GM21528 (cell line): ENCODE measurements at regions not wholly inside any gene's neighbourhood (a gene's known extent, or its start where the extent isn't known, plus 50 kb on each side); places are given as distances from the start of the nearest gene placed in this dataset.
"Not testable (repeated sequence)": the region's sequence is repeated elsewhere in the genome, so short reads cannot be mapped to it uniquely, and the experiment has no call there.

Experiments used
- ATAC-seq: cut with Tn5 transposase; IDR thresholded peaks from one replicate; pipeline ENCODE4 v1.9.1; 2021; ENCODE audit warnings: mild to moderate bottlenecking, moderate library complexity; ENCODE audit not compliant: unreplicated experiment, low FRiP score

- ATAC-seq: no peak
Observed at GRCh38 chrX:63581906-63582305, 203.1 kb downstream of the ARHGEF9 start.

GRCh38 chrX:63581398-63581797, 203.6 kb downstream of the ARHGEF9 start:
- no peak for ATAC-seq

GRCh38 chrX:63576533-63576932, 208.5 kb downstream of the ARHGEF9 start:
- no peak for ATAC-seq

GRCh38 chrX:63575700-63576099, 209.3 kb downstream of the ARHGEF9 start:
- not testable (repeated sequence) for ATAC-seq

- no peak for ATAC-seq
Observed at GRCh38 chrX:63566856-63567255, 215.7 kb upstream of the SPIN4 start.

GRCh38 chrX:63561425-63561824, 210.3 kb upstream of the SPIN4 start:
- ATAC-seq: no peak

GRCh38 chrX:63560601-63561218, 209.6 kb upstream of the SPIN4 start:
- ATAC-seq: peak; percentile 100

- no peak for ATAC-seq
Observed at GRCh38 chrX:63551856-63552255, 200.7 kb upstream of the SPIN4 start.

- ATAC-seq: no peak
Observed at GRCh38 chrX:63530654-63531053, 179.5 kb upstream of the SPIN4 start.

- no peak for ATAC-seq
Observed at GRCh38 chrX:63529961-63530360, 178.8 kb upstream of the SPIN4 start.

GRCh38 chrX:63526863-63527262, 175.7 kb upstream of the SPIN4 start:
- no peak for ATAC-seq

- ATAC-seq: no peak
Observed at GRCh38 chrX:63525491-63525890, 174.4 kb upstream of the SPIN4 start.

GRCh38 chrX:63519368-63519767, 168.2 kb upstream of the SPIN4 start:
- not testable (repeated sequence) for ATAC-seq

- no peak for ATAC-seq
Observed at GRCh38 chrX:63514569-63515080, 163.5 kb upstream of the SPIN4 start.

GRCh38 chrX:63513825-63514568, 162.9 kb upstream of the SPIN4 start:
- no peak for ATAC-seq

GRCh38 chrX:63511361-63511760, 160.2 kb upstream of the SPIN4 start:
- no peak for ATAC-seq

GRCh38 chrX:63508668-63509067, 157.5 kb upstream of the SPIN4 start:
- ATAC-seq: no peak

- ATAC-seq: no peak
Observed at GRCh38 chrX:63506320-63506719, 155.2 kb upstream of the SPIN4 start.

- ATAC-seq: no peak
Observed at GRCh38 chrX:63503541-63503940, 152.4 kb upstream of the SPIN4 start.

- ATAC-seq: no peak
Observed at GRCh38 chrX:63488546-63489373, 137.6 kb upstream of the SPIN4 start.

- ATAC-seq: no peak
Observed at GRCh38 chrX:63475200-63475599, 124.1 kb upstream of the SPIN4 start.
